NCI-H460 (cell line): ENCODE measurements at regions not wholly inside any gene's neighbourhood (a gene's known extent, or its start where the extent isn't known, plus 50 kb on each side); places are given as distances from the start of the nearest gene placed in this dataset.

Experiments used
- DNase-seq: peaks from one replicate; pipeline ENCODE4 v3.0.0-alpha.2; 2016; ENCODE audit warnings: low read depth; ENCODE audit errors: extremely low read depth

DNA sequence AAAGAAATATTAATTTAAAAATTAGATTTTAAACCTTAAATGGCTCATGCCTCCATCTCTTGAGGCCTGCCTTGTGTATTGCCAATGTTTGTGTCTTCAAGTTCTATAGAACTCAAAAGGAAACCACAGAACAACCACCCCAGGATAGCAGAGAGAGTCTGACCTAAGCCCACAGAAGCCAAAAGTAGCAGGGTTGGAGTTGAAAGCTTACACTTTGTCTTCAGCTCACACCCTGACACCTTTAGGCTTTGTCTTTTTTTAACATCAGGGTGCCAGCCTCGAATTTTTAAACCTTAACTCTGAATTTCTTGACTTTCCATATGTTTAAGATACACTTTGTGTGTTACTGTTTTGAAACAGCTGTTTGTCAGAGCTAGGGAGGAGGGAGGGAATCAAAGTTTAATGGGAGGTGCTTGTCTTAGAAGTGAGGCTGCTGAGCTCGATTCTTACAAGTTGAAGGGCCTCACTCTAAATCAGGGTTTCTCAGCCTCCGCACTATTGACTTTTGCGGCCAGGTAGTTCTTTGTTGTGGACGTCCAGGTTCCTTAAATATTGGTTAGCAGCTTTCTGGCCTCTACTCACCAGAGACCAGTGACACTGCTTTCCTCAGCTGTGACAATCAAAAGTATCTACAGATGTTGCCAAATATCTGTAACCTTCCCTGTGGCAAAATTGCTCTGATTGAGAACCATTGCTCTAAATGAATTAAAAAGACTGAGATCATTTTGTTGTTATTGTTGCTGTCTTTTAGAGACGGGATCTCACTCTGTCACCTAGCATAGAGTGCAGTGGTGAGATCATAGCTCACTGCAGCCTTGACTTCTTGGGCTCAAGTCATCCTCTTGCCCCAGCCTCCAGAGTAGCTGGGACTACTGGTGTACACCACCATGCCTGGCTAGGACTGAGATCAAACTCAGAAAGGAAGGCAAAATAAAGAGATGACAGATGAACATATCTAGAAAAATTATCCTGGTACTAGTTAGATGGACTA, 139.2 kb upstream of the EOMES start:
- DNase-seq, result no peak

DNA sequence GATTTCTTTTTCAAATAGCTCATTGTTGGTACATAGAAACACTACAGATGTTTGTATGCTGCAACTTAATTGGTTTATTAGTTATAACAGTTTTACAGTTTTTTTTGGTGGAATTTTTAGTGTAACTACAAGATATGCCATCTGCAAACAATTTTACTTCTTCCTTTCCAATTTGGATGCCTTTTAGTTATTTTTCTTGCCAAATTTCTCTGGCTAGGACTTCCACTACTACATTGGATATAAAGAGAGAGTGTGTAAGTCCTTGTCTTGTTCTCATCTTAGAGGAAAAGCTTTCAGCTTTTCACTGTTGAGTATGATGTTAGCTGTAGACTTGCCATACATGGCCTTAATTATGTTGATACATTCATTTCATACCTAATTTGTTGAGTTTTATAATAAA, 143.6 kb upstream of the EOMES start:
- no peak for DNase-seq

GRCh38 chr3:27869152-27869551, 147.0 kb upstream of the EOMES start:
- no peak for DNase-seq

DNA sequence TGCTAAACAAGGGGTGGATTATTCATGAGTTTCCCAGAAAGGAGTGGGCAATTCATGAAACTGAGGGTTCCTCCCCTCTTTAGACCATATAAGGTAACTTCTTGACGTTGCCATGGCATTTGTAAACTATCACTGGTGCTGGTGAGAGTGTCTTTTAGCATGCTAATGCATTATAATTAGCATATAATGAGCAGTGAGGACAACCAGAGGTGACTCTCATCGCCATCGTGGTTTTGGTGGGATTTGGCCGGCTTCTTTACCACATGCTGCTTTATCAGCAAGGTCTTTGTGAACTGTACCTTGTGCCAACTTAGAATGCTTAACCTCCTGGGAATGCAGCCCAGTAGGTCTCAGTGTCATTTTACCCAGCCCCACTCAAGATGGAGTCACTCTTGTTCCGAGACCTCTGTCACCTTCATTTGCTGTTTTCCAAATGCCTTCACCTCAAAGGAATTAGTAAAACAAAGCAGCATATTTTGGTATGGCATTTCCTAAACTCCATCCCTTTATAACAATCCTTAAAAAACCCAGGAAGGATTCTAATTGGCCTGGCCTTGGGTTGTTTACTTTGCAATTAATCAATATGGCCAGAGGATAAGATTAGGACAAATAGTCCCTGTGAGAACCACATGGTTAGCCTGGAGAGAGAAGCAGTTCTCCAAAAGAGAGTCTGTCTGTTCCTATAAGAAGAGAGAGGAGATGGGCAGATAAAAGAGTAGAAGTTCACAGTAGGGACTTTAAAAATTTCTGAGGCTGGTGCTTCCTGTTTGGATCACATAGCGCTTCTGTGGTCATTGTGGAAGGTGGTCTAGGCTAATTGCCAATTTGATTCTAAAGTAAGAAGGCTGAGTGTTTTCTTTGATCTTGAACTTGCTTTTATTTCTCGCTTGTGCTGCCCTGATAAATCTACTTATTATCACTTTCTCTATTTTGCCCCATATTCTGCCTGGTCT, 155.2 kb upstream of the EOMES start:
- no peak for DNase-seq

DNA sequence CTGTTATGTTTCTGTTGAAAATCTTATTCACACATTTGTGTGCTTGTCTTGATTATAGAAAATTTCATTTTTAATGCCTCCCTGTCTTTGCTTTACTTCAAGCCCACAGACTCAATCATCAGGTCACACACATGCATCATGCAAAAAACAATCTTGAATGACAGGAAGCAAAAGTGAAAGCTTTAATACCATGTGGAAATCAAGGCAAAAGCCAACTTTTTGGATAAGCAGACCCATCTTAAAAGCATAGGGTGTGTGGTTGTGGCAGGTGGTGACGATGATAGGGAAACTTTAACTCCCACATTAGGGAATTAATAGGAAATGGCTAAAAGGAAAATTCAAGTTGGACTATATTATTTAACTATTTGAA, 155.9 kb upstream of the EOMES start:
- no peak for DNase-seq

DNA sequence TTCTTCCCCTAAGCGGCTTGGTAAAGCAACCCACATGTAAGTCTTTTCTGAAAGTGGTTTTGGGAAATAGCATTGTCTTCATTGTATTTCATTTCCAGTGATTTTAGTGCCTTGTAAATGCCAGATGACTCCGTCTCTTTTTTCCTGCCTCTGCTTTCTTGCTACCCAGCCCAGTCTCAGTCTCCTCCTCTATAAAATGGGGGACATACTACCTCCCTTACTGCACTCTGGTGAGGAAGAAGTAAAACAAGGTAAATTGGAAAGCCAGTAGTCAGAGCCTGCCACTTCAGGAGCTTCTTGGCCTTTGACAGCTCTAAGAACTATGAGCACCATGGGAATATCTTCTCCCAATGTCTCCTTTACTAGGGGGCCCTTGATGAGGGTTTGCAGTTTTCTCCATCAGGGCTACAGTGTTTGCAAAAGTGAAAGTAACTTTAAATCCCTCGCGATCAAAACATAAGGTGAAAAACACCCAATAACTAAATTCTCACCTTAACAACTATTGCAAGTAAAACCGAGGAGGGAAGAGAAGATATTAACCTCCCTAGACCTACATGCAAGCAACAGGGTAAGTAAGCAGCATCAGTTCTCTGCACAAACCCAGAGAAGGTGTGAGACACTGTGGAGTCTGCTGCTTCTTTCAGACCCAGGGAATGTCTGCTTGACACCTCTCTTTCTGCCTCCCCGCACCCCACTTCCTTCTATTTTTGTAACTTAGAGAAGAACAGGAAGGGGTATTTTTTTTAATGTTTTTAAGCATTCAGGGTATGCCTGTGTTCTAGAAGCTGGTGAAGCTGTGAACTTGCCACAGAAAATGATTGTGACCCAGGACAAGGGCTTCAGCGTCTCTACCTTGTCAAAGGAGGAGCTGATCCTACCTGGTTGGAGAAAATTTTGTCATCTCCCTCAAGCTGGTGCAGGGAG, 159.1 kb upstream of the EOMES start:
- DNase-seq, result no peak

DNA sequence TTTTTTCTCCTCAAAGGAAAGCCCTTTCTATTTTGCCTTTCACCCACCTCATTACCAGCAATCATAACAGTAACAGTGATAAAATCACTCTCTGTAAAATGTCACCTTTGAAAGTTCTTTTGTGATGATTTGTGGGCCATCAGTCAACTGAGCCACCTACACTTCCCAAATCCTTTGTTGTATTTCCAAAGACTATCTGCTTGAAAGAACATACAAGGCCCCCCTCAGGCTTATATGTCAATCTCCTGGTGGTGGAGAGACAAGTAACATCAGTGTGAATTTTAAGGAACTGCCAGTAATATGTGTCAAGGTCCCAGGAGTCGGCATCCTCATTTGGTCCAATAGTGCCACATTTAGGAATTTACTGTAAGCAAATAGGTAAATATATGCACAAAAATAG, 161.1 kb upstream of the EOMES start:
- DNase-seq, result no peak

DNA sequence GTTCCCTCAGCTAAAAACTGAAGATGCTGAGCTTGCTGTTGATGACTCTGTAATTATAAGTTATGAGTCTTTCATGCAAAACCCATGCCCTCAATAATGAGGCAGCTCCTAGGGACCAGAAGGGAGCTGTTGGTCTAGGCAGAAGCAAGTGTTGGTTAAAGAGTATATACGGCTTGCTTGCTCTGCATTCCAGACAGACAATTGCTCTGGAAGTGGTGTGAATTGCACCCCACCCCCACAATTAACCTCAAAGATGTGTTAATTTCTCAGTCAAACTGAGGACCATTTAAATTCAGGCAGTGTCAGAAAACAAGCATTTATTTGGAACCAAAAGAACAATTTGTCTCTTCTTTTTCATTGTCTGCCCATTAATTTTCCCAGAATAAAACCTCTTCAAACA, 163.5 kb upstream of the EOMES start:
- no peak for DNase-seq

DNA sequence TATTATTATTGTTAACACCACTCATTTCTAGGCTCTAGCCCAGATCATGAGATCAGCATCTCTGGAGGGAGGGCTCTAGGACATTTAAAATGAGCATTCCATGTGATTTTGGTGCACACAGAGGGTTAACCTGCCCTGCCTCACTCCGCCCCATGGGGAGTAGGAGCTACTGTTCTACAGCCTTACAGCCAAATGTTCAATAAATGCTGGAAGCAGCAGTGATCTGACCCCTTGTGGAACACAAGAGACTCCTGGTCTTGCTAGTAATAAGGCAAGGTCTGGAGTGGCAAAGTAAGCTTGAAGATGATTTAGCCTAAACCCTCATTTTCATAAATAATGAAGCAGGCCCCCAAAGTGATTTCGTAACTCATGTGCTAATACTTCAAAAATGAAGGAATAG, 166.4 kb upstream of the EOMES start:
- DNase-seq, result no peak

- DNase-seq, result no peak
Measured at GRCh38 chr3:27889745-27890144, 167.6 kb upstream of the EOMES start.

DNA sequence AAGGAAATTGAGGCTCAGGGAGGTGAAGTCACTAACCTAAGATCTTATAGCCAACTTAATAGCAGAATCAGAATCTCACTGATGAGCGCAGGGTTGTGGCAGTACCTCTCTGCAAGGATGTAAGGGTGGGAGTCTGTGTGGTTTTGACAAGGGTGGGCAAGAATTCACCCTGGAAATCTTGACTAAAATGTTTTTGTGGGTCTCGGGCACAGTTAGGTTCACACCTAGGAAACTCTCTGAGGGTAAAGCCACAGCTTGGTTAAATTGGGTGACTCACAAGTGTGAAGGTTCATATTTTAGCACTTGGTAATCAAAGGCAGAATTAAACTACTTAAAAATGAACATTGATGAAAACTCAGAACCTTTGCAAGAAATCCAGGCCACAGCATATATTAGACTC, 178.2 kb upstream of the EOMES start:
- no peak for DNase-seq

DNA sequence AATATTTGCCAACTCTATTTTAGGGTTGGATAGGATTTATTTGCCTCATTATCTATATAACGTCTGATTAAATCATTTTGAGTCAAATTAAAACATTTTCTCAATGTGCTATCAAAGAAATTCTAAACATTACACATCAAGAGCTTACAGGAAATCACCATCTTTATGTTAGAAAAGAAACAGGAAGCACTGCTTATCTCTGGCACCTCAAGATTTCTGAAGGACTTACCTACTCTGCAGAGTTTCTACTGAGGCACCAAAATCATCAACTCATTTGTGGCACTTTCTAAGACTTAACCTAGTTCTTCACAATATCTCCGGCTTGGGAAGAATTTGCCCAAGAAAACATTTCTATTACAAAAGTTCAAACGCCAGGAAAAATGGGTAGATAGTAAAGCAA, 181.3 kb upstream of the EOMES start:
- DNase-seq, result no peak

DNA sequence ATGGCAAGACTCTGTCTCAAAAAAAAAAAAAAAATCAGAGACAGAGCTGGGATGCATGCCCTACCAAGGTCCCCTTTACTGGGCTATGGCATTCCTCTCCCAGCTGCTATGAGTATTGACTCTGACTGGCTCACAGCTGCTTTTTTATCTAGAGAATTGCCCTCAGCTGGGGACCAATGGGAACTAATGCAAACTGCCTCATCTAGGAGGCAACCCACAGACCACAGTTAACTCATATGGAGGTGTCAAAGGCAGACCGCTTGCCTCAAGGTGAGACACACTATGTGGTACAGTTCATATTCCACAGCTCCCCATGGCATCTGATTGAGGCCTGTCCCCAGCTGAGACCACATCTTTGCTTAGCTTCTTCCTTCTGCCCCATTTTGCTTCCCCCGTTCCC, 183.5 kb upstream of the EOMES start:
- no peak for DNase-seq

- DNase-seq, result no peak
Measured at GRCh38 chr3:27907148-27907547, 185.0 kb upstream of the EOMES start.

GRCh38 chr3:27907929-27908328, 185.8 kb upstream of the EOMES start:
- no peak for DNase-seq

DNA sequence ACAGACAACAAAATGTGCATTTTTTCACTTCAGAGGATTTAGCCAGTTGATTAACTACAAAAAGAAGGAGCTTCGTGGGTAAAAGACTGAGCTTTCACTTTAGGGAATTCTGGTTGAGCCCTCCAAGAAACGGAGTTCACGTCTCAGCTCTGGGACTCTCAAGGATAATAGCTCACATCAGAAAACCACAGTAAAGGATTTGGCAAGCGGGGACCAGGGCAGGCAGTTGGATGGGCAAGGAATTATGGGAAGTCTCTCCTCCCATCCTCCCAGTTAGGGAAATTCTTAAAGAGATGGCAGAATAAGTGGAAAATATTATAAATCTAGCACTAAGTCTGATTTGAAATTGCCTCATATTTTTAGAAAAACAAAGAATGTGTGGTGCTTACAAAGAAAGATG, 188.3 kb upstream of the EOMES start:
- no peak for DNase-seq

- DNase-seq, result no peak
Measured at GRCh38 chr3:27914199-27914598, 192.1 kb upstream of the EOMES start.

DNA sequence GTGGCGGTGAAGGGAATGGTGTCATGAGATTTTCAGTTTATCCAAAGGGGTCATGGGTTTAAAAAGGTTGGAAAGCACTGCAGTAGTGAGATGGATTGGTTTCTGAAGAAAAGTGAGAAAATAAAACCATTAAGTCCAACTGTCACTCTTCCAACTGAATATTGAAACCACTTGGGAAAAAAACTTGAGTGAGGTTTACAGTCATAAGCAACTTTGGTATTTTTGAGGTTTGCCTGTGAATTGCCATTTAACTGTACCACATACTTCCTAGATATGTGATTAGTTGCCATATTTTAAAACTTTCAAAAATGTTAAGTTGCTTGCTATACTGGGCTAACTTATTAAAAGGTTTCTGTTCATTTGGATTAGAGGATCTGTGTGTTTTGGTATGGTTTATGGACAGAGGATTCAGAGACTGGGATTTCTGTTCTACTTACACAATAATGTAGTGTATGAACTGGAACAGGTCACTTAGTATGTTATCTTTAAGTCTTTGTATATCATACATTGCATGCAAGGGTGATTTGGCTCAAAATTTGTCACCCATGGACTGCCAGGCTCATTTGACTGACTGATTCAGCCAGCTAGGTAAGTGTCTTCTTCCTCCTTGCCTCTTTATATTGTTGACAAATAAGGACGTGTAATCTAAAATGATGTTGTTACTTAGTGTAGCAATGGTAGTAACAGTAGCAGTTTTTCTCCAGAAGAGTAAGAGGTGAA, 201.4 kb upstream of the EOMES start:
- no peak for DNase-seq

DNA sequence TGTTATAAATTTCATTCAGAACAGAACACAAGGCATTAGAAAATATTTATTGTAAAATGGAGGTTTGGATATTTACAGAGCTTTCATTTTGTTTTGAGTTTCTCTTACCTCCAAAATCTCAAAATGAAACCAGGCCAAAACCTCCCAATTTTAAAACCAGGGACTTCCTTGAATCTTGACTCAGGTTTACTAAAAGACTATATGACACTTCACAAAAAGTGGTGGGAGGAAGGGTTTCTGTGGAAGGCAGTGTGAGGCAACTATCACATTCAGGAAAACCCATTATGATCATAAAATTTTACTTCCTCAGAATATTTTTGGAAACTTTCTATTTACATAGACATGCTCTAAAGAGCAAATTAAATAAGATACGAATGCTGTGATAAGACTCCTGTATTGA, 205.8 kb upstream of the EOMES start:
- no peak for DNase-seq

GRCh38 chr3:27930052-27930602, 208.0 kb upstream of the EOMES start:
- DNase-seq, result no peak
